ENCODE measurements at regions not wholly inside any gene's neighbourhood (a gene's known extent, or its start where the extent isn't known, plus 50 kb on each side); places are given as distances from the start of the nearest gene placed in this dataset.

- no peak for TF ChIP-seq POU6F1 (CRISPR knock-in tag; IDR thresholded peaks at IDR 0.05; ENCODE audit: borderline replicate concordance, low read depth)
- no peak for TF ChIP-seq CREB5 (CRISPR knock-in tag; IDR thresholded peaks at IDR 0.05; ENCODE audit: low read depth)
- TF ChIP-seq ARNTL (CRISPR knock-in tag; IDR thresholded peaks at IDR 0.05; ENCODE audit: borderline replicate concordance, low read depth) = no peak
- no peak for TF ChIP-seq RARB (CRISPR knock-in tag; IDR thresholded peaks at IDR 0.05)
- TF ChIP-seq CSDC2 (CRISPR knock-in tag; IDR thresholded peaks at IDR 0.05) = no peak
- TF ChIP-seq ZNF8 (CRISPR knock-in tag; IDR thresholded peaks at IDR 0.05) = no peak
- TF ChIP-seq ZNF565 (CRISPR knock-in tag; conservative IDR thresholded peaks at IDR 0.05; ENCODE audit: low read depth) = no peak
- TF ChIP-seq ZFP3 (CRISPR knock-in tag; IDR thresholded peaks at IDR 0.05) = no peak
- no peak for TF ChIP-seq ZC3H10 (CRISPR knock-in tag; IDR thresholded peaks at IDR 0.05)
- no peak for TF ChIP-seq TCF4 (CRISPR knock-in tag; IDR thresholded peaks at IDR 0.05; ENCODE audit: borderline replicate concordance)
- TF ChIP-seq PATZ1 (CRISPR knock-in tag; IDR thresholded peaks at IDR 0.05; ENCODE audit: borderline replicate concordance) = no peak
- TF ChIP-seq CSRNP3 (CRISPR knock-in tag; IDR thresholded peaks at IDR 0.05) = no peak
- TF ChIP-seq ISL1 (CRISPR knock-in tag; IDR thresholded peaks at IDR 0.05) = no peak
Observed at GRCh38 chr1:244165021-244165420, 113.9 kb downstream of the ZBTB18 start.

Data from SK-N-SH treated with all-trans-retinoic acid at 6 μM for 48 hours (cell line).